ENCODE measurements at regions not wholly inside any gene's neighbourhood (a gene's known extent, or its start where the extent isn't known, plus 50 kb on each side); places are given as distances from the start of the nearest gene placed in this dataset.

DNA sequence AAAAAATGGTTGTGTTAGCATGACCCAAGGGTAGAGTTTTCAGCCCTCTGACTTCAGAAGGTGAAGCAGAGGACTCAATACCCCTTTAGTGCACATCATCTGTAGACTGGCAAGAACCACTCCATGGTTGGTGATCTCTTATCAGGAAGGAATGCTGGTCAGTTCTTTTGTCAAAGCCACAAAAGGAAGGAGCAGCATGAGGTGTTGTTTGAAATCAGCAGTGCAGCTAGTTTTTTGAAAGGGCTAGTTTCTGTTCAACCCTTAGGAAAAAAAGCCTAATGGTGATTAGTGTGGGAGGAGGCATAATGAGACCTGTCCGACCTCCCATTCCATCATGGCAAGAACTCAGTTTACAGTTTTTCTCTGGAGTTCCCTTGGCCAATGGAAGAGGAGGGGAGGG lies 362.0 kb upstream of the CT83 start:
- peak overlapping the region; percentile 21 to 39; a peak in 1 of 4 replicates for H3K4me2 ChIP-seq (ENCODE audit: insufficient read depth in 1 of 2, low read depth in 2 of 2, low read length in 2 of 2)
- no peak overlapping the region for H3K4ac ChIP-seq (replicated peaks; ENCODE audit: insufficient read length, low read depth, low read length)
- DNase-seq (ENCODE audit: low read depth in 1 of 2, low spot score in 2 of 2) (no peak), FAIRE-seq (peak; percentile 99)
- H3K23me2 ChIP-seq (ENCODE audit: low read depth, low read length): no peaks in the 10 kb centered on the region
- H3K36me3 ChIP-seq (ENCODE audit: control insufficient read depth in 2 of 4, insufficient read depth in 4 of 4, low read length in 3 of 4): no peaks in the 10 kb centered on the region
- 17% methylated on average over 1 of the region's 1 CpG; no CpG with 5 or more reads in 1 of the 2 experiments for WGBS, 2 experiments (ENCODE audit: extremely low coverage in 1 of 2, insufficient coverage in 1 of 2, insufficient read length in 1 of 2, insufficient replicate concordance in 2 of 2, low coverage in 1 of 2, low lambda C conversion rate in 2 of 2, missing lambda C conversion rate in 1 of 2)
- H4K5ac ChIP-seq (ENCODE audit: insufficient read length, low read depth, low read length): no peak overlapping the region
- no peak overlapping the region for H2BK120ac ChIP-seq (replicated peaks; ENCODE audit: low read depth, low read length)
- no peaks in the 10 kb centered on the region for H3K9me3 ChIP-seq (ENCODE audit: insufficient read depth in 2 of 2, low read depth in 1 of 2, low read length in 1 of 2)
- no peak overlapping the region for H3K9ac ChIP-seq (replicated peaks in 1 of 4; ENCODE audit: extremely low read depth in 1 of 4, low read depth in 3 of 4, low read length in 3 of 4)
- no peak overlapping the region for H3K23ac ChIP-seq (ENCODE audit: insufficient read length)
- ChIA-PET CTCF (ENCODE audit: partially characterized antibody) (no interaction called here), POLR2A (ENCODE audit: partially characterized antibody) (no interaction called here)
- no peak overlapping the region for H2BK15ac ChIP-seq (ENCODE audit: low read length)
- H3K4me3 ChIP-seq (ENCODE audit: extremely low read depth in 1 of 4, insufficient read depth in 2 of 4, low read depth in 3 of 4, low read length in 4 of 4): no peak overlapping the region
- H3K4me1 ChIP-seq (replicated peaks in 1 of 4; ENCODE audit: control insufficient read depth in 3 of 4, insufficient read depth in 4 of 4, low read length in 3 of 4): 0 out of 7 replicates have a peak, but pooled peaks cover 0 to 4% (median 0%) of the 10 kb centered on the region in 4 experiments
- no peak overlapping the region; the same call in 1 of the 2 replicates for H3K18ac ChIP-seq (ENCODE audit: extremely low read depth, low read length)
- no peak overlapping the region for H2AFZ ChIP-seq (ENCODE audit: low read length)
- no peaks in the 10 kb centered on the region for H4K20me1 ChIP-seq (replicated peaks in 1 of 2; ENCODE audit: control insufficient read depth in 1 of 2, insufficient read depth in 2 of 2, low read length in 2 of 2)
- H2BK5ac ChIP-seq (ENCODE audit: low read depth, low read length): no peak overlapping the region
- H3K79me2 ChIP-seq (ENCODE audit: control insufficient read depth in 1 of 2, insufficient read depth in 2 of 2, low read length in 2 of 2): no peaks in the 10 kb centered on the region
- no peak overlapping the region for H2BK12ac ChIP-seq (ENCODE audit: low read depth, low read length)
- no peak overlapping the region for H3K27ac ChIP-seq (ENCODE audit: low read depth, low read length)
- no peaks in the 10 kb centered on the region for H3K79me1 ChIP-seq (ENCODE audit: low read depth, low read length)
- H2AK5ac ChIP-seq (ENCODE audit: low read depth, low read length): no peak overlapping the region
- no peaks in the 10 kb centered on the region for H3K27me3 ChIP-seq (replicated peaks in 1 of 4; ENCODE audit: control insufficient read depth in 3 of 4, extremely low read depth in 1 of 4, insufficient read depth in 3 of 4, low read length in 3 of 4)
- no peak overlapping the region for H4K91ac ChIP-seq (replicated peaks; ENCODE audit: insufficient read length, low read length)
- H4K8ac ChIP-seq (ENCODE audit: extremely low read depth, insufficient read depth, low read length): no peak overlapping the region
- H3K56ac ChIP-seq (replicated peaks; ENCODE audit: insufficient read length, low read depth, low read length): no peak overlapping the region
- H2BK20ac ChIP-seq (ENCODE audit: low read length): no peak overlapping the region
- no peak overlapping the region for H3K14ac ChIP-seq (ENCODE audit: insufficient read length)
- TF ChIP-seq JUN (IDR thresholded peaks at IDR 0.05; ENCODE audit: low read depth, low read length) (no peak), GABPA (IDR thresholded peaks at IDR 0.05; ENCODE audit: borderline replicate concordance, insufficient read depth, low read length) (no peak), RNF2 (IDR thresholded peaks at IDR 0.05; ENCODE audit: borderline replicate concordance, low read depth, low read length, missing control alignments, poor library complexity, severe bottlenecking) (no peak), SP2 (IDR thresholded peaks at IDR 0.05; ENCODE audit: low read length) (no peak), EGR1 (IDR thresholded peaks at IDR 0.05; ENCODE audit: borderline replicate concordance, low read depth, low read length) (no peak), EZH2 (IDR thresholded peaks at IDR 0.05; ENCODE audit: low read depth, low read length, severe bottlenecking) (no peak), TAF1 (IDR thresholded peaks at IDR 0.05; ENCODE audit: low read depth, low read length) (no peak), NRF1 (IDR thresholded peaks at IDR 0.05; ENCODE audit: low read depth, low read length) (no peak), MAFK (IDR thresholded peaks at IDR 0.05; ENCODE audit: low read depth, low read length) (no peak), EP300 (IDR thresholded peaks at IDR 0.05; ENCODE audit: borderline replicate concordance in 1 of 2, low read depth in 2 of 2, low read length in 2 of 2) (no peak), SUZ12 (IDR thresholded peaks at IDR 0.05; ENCODE audit: low read length) (no peak), POLR2AphosphoS5 (IDR thresholded peaks at IDR 0.05; ENCODE audit: low read depth, low read length) (no peak), GTF2F1 (IDR thresholded peaks at IDR 0.05; ENCODE audit: borderline replicate concordance, low read depth, low read length) (no peak), BACH1 (IDR thresholded peaks at IDR 0.05; ENCODE audit: low read length) (no peak), SAP30 (IDR thresholded peaks at IDR 0.05; ENCODE audit: insufficient read depth, insufficient replicate concordance, low read length) (no peak)

Measured in H1 (cell line).